Caco-2 (cell line): ENCODE measurements at regions not wholly inside any gene's neighbourhood (a gene's known extent, or its start where the extent isn't known, plus 50 kb on each side); places are given as distances from the start of the nearest gene placed in this dataset.
"Not testable (repeated sequence)": the region's sequence is repeated elsewhere in the genome, so short reads cannot be mapped to it uniquely, and the experiment has no call there.

Source experiments
- BruUV-seq: library from RNA; stranded (reverse); fragments of 400-500 nt; replicated peaks from 2 replicates; lab custom pipeline; 2021; lab: Mats Ljungman, UMichigan
- CTCF ChIA-PET: fragments of 300-600 bp; sonication (Branson Sonifier 250); formaldehyde crosslinking; loops from one replicate; lab custom pipeline; 2022; ENCODE audit warnings: antibody characterized with exemption; lab: Charles Lee
- POLR2A ChIA-PET: fragments of 300-600 bp; sonication (Branson Sonifier 250); formaldehyde crosslinking; loops from one replicate; lab custom pipeline; 2022; ENCODE audit warnings: antibody characterized with exemption; lab: Charles Lee
- DNase-seq, 2 experiments: peaks; one replicate each; pipeline versions ENCODE4 v3.0.0 to v3.0.0-alpha.2; 2020 to 2022
- H3K27me3 ChIP-seq: replicated peaks from 2 replicates; pipeline ENCODE4 v1.6.0; 2011; ENCODE audit warnings: low read length; ENCODE audit not compliant: control insufficient read depth, insufficient read depth
- H3K36me3 ChIP-seq: 2 replicates; pipeline ENCODE4 v1.5.1; 2011; ENCODE audit warnings: low read length; ENCODE audit not compliant: control insufficient read depth, insufficient read depth
- H3K4me1 ChIP-seq: fragments of 250-450 bp; sonication (Bioruptor Pico); 2 replicates; pipeline ENCODE4 v1.5.1; 2020; ENCODE audit warnings: mild to moderate bottlenecking
- H3K4me3 ChIP-seq: 2 replicates; pipeline ENCODE4 v1.5.1; 2011; ENCODE audit warnings: low read depth, mild to moderate bottlenecking, control low read depth, low read length
- H3K9me3 ChIP-seq: fragments of 250-450 bp; sonication (Bioruptor Pico); 2 replicates; pipeline ENCODE4 v1.5.1; 2020; ENCODE audit warnings: mild to moderate bottlenecking, moderate library complexity
- H3K27ac Mint-ChIP-seq: one replicate; pipeline ENCODE4 v1.8.0; 2022; ENCODE audit warnings: mixed read lengths; ENCODE audit not compliant: unreplicated experiment
- H3K27me3 Mint-ChIP-seq: one replicate; pipeline ENCODE4 v1.8.0; 2022; ENCODE audit warnings: mixed read lengths; ENCODE audit not compliant: insufficient read depth, unreplicated experiment
- H3K36me3 Mint-ChIP-seq: one replicate; pipeline ENCODE4 v1.8.0; 2022; ENCODE audit warnings: mild to moderate bottlenecking, mixed read lengths; ENCODE audit not compliant: insufficient read depth, unreplicated experiment
- H3K4me1 Mint-ChIP-seq: one replicate; pipeline ENCODE4 v1.8.0; 2022; ENCODE audit warnings: low read depth, mixed read lengths; ENCODE audit not compliant: unreplicated experiment
- H3K4me3 Mint-ChIP-seq: one replicate; pipeline ENCODE4 v1.8.0; 2022; ENCODE audit warnings: mild to moderate bottlenecking, moderate library complexity, mixed read lengths; ENCODE audit not compliant: unreplicated experiment
- H3K9me3 Mint-ChIP-seq: one replicate; pipeline ENCODE4 v1.8.0; 2022; ENCODE audit warnings: mixed read lengths; ENCODE audit not compliant: unreplicated experiment
- intact Hi-C: fragments of 100-400 bp; cut with micrococcal nuclease; formaldehyde crosslinking; loops from one replicate; pipeline ENCODE4 v1.10.0; 2022; ENCODE audit not compliant: unreplicated experiment

DNA sequence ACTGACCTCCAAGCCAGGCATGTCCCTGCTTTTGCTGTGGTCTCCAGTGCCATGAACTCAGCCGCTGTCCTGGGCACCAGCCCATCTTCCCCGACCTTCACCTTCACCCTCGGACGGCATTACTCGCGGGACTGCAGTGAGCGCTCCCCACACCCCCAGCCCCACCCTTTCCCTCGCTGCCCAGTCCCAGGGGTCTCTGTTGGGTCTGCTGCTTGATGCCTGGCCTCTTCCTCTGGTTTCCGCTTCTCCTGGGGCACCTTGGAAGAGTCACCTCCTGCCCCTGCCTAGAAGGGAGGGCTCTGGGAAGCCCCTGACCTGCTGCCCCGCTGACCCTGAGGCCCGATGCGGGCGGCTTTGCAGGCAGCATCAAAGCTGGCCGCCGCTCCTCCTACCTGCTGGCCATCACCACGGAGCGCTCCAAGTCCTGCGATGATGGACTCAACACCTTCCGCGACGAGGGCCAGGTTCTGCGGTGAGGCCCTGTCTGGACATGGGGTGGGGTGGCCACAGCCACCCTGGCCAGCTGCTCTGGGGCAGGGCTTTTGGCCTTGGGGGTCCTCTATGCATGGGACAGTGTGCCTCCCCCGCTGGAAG is 102.3 kb downstream of the ZNF267 start:
- H3K4me3 Mint-ChIP-seq, H3K36me3 ChIP-seq, H3K4me1 Mint-ChIP-seq, H3K9me3 Mint-ChIP-seq, DNase-seq, POLR2A ChIA-PET, H3K9me3 ChIP-seq, H3K27ac Mint-ChIP-seq, intact Hi-C loops, H3K36me3 Mint-ChIP-seq, H3K27me3 ChIP-seq, H3K4me3 ChIP-seq, CTCF ChIA-PET, H3K4me1 ChIP-seq, H3K27me3 Mint-ChIP-seq, BruUV-seq: not testable (repeated sequence)

DNA sequence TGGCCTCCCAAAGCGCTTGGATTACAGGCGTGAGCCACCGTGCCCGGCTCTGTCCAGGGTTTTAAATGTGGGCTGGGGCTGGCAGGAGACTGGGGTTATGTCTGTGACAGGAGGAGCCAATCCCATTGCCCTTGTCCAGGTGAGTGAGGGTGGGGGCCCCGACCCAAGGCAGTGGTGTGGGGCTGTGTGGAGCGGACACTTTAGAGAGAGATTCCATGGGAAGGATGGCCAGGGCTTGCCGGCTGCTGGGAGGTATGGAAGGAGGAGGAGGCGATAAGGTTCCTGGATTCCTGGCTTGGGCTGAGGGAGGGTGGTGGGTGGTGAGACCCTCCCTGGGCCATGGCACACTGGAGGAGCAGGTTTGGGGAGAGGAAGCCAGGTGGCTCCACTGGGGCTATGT is 104.9 kb downstream of the ZNF267 start:
- H3K27ac Mint-ChIP-seq, intact Hi-C loops, H3K27me3 ChIP-seq, H3K4me3 Mint-ChIP-seq, H3K4me1 Mint-ChIP-seq, H3K4me3 ChIP-seq, H3K9me3 Mint-ChIP-seq, H3K9me3 ChIP-seq, H3K4me1 ChIP-seq, H3K36me3 ChIP-seq, DNase-seq, POLR2A ChIA-PET, CTCF ChIA-PET, H3K36me3 Mint-ChIP-seq, BruUV-seq, H3K27me3 Mint-ChIP-seq: not testable (repeated sequence)

DNA sequence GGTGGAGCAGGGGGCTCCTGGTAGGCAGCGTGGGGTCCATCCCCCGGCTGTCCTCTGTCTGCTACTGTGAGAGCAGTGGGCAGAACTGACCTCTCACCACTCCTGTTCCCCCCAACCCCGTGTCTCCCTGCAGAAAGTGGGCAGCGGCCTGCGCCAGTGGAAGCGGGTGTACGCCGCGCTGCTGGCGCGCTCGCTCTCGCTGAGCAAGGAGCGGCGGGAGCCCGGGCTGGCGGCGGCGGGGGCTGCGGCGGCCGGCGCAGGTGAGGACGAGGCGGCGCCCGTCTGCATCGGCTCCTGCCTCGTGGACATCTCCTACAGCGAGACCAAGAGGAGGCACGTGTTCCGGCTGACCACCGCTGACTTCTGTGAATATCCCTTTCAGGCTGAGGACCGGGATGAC is 108.1 kb downstream of the ZNF267 start:
- H3K27ac Mint-ChIP-seq, H3K9me3 Mint-ChIP-seq, H3K27me3 ChIP-seq, H3K4me3 Mint-ChIP-seq, CTCF ChIA-PET, DNase-seq, H3K27me3 Mint-ChIP-seq, BruUV-seq, H3K36me3 Mint-ChIP-seq, H3K9me3 ChIP-seq, H3K4me1 Mint-ChIP-seq, H3K4me1 ChIP-seq, intact Hi-C loops, H3K36me3 ChIP-seq, H3K4me3 ChIP-seq, POLR2A ChIA-PET: not testable (repeated sequence)

DNA sequence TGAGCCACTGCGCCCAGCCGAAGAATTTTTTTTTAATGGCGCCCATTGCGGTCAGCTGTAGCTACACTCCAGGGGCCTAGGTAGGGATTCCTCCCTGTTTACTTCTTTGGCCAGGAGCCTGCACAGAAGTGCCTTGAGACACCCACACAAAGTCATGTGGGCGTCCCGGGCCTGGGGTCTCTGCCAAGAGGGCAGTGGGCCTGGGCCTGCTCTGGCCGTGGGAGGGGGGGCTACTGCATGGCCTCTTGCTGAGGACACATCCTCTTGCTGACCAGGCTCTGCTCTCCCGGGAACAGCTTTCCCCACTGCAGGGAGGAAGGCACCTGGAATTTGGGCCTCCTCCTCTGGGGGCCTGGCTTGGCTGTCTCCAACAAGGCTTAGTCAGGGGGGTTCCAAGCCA is 109.4 kb downstream of the ZNF267 start:
- CTCF ChIA-PET, POLR2A ChIA-PET, H3K36me3 ChIP-seq, intact Hi-C loops, H3K4me1 Mint-ChIP-seq, H3K9me3 ChIP-seq, BruUV-seq, H3K27ac Mint-ChIP-seq, H3K4me3 Mint-ChIP-seq, H3K27me3 ChIP-seq, H3K36me3 Mint-ChIP-seq, H3K27me3 Mint-ChIP-seq, DNase-seq, H3K9me3 Mint-ChIP-seq, H3K4me1 ChIP-seq, H3K4me3 ChIP-seq: not testable (repeated sequence)

DNA sequence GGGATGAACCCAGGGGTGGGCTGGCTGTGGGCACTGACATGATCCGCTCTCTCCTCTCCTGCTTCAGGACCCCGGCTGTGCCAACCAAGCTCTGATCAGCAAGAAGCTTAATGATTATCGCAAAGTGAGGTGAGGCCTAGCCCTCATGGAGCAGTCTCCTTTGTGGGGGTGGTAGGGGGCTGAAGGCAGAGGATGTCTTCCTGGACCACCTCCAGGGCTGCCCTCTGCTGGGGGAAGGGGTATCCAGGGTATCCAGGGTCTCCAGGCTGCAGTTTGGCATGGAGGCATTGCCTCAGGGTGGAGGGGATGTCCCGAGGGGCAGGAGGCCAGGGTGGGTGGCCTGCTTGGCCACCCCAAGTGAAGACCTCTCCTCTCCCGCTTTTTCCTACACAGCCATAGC is 110.1 kb downstream of the ZNF267 start:
- H3K36me3 ChIP-seq, intact Hi-C loops, H3K9me3 Mint-ChIP-seq, H3K36me3 Mint-ChIP-seq, H3K4me1 ChIP-seq, BruUV-seq, POLR2A ChIA-PET, H3K4me1 Mint-ChIP-seq, H3K4me3 ChIP-seq, DNase-seq, H3K9me3 ChIP-seq, H3K27me3 ChIP-seq, H3K27ac Mint-ChIP-seq, H3K4me3 Mint-ChIP-seq, CTCF ChIA-PET, H3K27me3 Mint-ChIP-seq: not testable (repeated sequence)

DNA sequence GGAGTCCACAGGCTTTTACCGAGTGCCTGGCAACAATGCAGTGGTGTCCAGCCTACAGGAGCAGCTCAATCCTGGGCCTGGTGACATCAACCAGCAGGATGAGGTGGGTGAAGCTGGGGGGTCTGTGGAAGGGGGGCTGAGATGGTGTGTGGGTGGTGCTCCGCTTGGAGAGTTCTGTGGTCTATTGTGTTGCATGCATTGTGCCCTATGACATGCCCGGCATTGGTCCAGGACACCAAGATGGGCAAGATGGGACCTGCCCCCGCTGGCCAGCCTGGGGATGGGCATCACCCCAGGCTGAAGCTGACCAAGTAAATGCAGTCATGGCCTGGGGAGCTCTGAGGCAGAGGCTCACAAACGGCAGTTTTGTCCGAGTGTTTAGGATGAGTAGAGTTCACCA is 113.3 kb downstream of the ZNF267 start:
- H3K36me3 Mint-ChIP-seq, intact Hi-C loops, H3K4me3 ChIP-seq, H3K4me1 Mint-ChIP-seq, H3K4me3 Mint-ChIP-seq, H3K27me3 Mint-ChIP-seq, H3K27ac Mint-ChIP-seq, DNase-seq, POLR2A ChIA-PET, H3K9me3 Mint-ChIP-seq, H3K4me1 ChIP-seq, CTCF ChIA-PET, BruUV-seq, H3K36me3 ChIP-seq, H3K27me3 ChIP-seq, H3K9me3 ChIP-seq: not testable (repeated sequence)

DNA sequence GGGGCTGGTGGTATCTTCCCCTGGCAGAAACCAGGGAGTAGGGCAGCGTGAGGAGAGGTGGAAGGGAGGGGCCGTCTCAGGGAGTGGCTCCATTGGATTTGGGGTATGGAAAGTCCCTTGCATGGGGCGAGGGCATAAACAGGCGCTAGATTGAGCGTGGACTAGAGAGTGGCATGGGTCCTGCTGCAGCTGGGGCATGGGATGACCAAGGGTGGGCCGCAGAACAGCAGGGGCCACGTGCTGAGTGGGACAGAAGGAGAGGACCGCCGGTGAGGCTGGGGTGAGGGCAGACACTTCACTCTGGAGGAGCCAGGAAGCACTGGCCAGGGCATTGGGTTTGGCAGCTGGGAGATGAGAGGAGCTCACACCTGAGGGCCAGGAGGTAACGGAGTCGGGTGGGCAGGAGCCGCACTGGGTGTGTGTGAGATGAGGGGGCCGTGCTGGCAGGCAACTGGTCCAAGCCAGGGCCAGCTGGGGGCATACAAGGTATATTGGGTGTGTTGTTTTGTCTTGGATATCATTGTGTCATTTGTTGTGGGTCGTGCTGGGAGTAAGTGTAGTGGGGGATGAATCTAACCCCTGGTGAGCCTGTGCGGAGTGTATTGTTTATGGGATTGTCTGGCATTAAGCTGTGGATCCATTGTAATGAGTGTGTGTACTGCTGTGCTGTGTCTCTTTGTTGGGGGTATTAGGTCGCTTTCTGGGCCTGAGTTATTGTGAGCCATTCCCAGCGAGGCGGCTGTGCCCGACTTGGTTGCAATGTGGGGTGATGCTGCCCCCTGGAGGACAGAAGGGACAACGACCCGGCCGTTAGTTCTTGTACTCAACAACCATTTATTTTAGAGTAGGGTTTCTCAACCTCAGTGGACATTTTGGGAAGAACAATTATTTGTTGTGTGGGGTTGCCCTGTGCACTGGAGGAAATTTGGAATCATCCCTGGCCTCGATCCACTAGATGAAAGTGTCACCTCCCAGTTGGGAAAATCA is 115.3 kb downstream of the ZNF267 start:
- H3K27ac Mint-ChIP-seq, H3K4me1 Mint-ChIP-seq, H3K4me3 Mint-ChIP-seq, CTCF ChIA-PET, H3K4me1 ChIP-seq, H3K9me3 ChIP-seq, H3K9me3 Mint-ChIP-seq, H3K36me3 ChIP-seq, H3K27me3 Mint-ChIP-seq, BruUV-seq, H3K36me3 Mint-ChIP-seq, H3K27me3 ChIP-seq, H3K4me3 ChIP-seq, POLR2A ChIA-PET, intact Hi-C loops, DNase-seq: not testable (repeated sequence)
